ENCODE measurements at regions not wholly inside any gene's neighbourhood (a gene's known extent, or its start where the extent isn't known, plus 50 kb on each side); places are given as distances from the start of the nearest gene placed in this dataset.

- TF ChIP-seq POLR2AphosphoS5 (IDR thresholded peaks at IDR 0.05; ENCODE audit: low read depth, low read length) (no peak), POLR2A (IDR thresholded peaks at IDR 0.05; ENCODE audit: low read depth, low read length) (no peak), POU2F2 (IDR thresholded peaks at IDR 0.05; ENCODE audit: low read depth, low read length) (no peak)
Measured at GRCh38 chr6:138608896-138609295, 109.6 kb upstream of the NHSL1 start.
